ENCODE measurements at regions not wholly inside any gene's neighbourhood (a gene's known extent, or its start where the extent isn't known, plus 50 kb on each side); places are given as distances from the start of the nearest gene placed in this dataset.

DNA sequence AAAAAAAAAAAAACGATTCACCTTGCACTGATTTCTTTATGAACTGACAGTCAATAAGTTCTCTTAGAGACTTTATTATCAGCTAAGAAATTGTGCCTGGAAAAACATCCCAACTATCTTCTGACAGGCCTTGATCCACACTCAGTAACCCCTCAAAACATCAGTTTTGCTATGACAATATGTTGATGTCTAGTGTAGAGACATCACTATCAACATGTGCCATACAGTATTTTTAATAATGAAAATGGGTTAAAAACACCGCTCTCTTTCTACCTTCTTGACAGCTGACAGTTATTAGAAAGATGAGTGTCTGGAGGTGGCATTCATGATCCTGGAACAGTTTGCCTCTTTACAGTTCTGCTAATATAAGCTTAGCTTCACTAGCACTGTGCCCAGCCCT lies 175.8 kb upstream of the TMEM229A start:
- H3K27ac ChIP-seq (ENCODE audit: low read depth, low read length): no peak overlapping the region

DNA sequence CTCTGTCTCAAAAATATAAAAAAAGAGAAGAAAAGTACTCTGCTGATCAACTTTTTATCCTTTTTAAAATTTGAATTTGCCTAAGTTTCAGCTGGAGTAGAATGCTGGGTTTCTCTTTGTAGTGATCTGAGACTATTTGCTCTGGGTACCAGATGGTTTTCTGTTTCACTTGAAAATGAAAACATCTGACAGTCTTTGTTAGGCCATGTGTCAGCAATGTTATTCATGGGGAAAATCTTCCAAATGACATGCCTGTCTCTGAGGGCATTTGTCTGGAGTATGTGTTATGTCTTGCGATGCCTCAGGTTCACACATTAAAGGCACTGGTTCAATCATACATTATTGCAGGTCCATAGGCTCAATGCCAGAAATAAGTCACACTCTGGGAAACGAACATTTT lies 175.3 kb upstream of the TMEM229A start:
- Histone ChIP-seq H3K9ac (ENCODE audit: low read length) (no peak overlapping the region), H3K36me3 (ENCODE audit: low read length) (no peaks in the 10 kb centered on the region), H3K79me2 (ENCODE audit: insufficient read depth, low read length) (no peaks in the 10 kb centered on the region), H3K4me3 (ENCODE audit: insufficient read depth, low read length, poor library complexity, severe bottlenecking) (no peak overlapping the region), H3K9me3 (ENCODE audit: insufficient read depth, low read length) (no peaks in the 10 kb centered on the region), H3K4me2 (ENCODE audit: low read depth, low read length, poor library complexity, severe bottlenecking) (no peak overlapping the region), H3K27me3 (ENCODE audit: low read length) (no peaks in the 10 kb centered on the region), H3F3A (ENCODE audit: insufficient read depth) (no peaks in the 10 kb centered on the region), H4K20me1 (ENCODE audit: low read depth, low read length) (no peaks in the 10 kb centered on the region), H3K9me2 (replicated peaks; ENCODE audit: insufficient read depth, low read length) (no peaks in the 10 kb centered on the region), H2AFZ (ENCODE audit: low read depth, low read length, severe bottlenecking) (no peak overlapping the region), H3K27ac (ENCODE audit: low read depth, low read length) (no peak overlapping the region)
- TF ChIP-seq EZH2phosphoT487 (conservative IDR thresholded peaks at IDR 0.05; ENCODE audit: low read length): no peak
- TF ChIP-seq, protein P1, sequence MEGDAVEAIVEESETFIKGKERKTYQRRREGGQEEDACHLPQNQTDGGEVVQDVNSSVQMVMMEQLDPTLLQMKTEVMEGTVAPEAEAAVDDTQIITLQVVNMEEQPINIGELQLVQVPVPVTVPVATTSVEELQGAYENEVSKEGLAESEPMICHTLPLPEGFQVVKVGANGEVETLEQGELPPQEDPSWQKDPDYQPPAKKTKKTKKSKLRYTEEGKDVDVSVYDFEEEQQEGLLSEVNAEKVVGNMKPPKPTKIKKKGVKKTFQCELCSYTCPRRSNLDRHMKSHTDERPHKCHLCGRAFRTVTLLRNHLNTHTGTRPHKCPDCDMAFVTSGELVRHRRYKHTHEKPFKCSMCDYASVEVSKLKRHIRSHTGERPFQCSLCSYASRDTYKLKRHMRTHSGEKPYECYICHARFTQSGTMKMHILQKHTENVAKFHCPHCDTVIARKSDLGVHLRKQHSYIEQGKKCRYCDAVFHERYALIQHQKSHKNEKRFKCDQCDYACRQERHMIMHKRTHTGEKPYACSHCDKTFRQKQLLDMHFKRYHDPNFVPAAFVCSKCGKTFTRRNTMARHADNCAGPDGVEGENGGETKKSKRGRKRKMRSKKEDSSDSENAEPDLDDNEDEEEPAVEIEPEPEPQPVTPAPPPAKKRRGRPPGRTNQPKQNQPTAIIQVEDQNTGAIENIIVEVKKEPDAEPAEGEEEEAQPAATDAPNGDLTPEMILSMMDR (IDR thresholded peaks at IDR 0.05; ENCODE audit: insufficient read depth, low read length, poor library complexity, severe bottlenecking): no peak

More for the DNA sequence above, 175.8 kb upstream of the TMEM229A start:
- Histone ChIP-seq H3K4me2 (ENCODE audit: low read depth, low read length, poor library complexity, severe bottlenecking) (no peak overlapping the region), H3K9me2 (replicated peaks; ENCODE audit: insufficient read depth, low read length) (no peaks in the 10 kb centered on the region), H2AFZ (ENCODE audit: low read depth, low read length, severe bottlenecking) (no peak overlapping the region), H4K20me1 (ENCODE audit: low read depth, low read length) (no peaks in the 10 kb centered on the region), H3K9me3 (ENCODE audit: insufficient read depth, low read length) (no peaks in the 10 kb centered on the region), H3F3A (ENCODE audit: insufficient read depth) (no peaks in the 10 kb centered on the region), H3K36me3 (ENCODE audit: low read length) (no peaks in the 10 kb centered on the region), H3K27me3 (ENCODE audit: low read length) (no peaks in the 10 kb centered on the region), H3K79me2 (ENCODE audit: insufficient read depth, low read length) (no peaks in the 10 kb centered on the region), H3K9ac (ENCODE audit: low read length) (no peak overlapping the region), H3K4me3 (ENCODE audit: insufficient read depth, low read length, poor library complexity, severe bottlenecking) (no peak overlapping the region)
- TF ChIP-seq, protein P1 (IDR thresholded peaks at IDR 0.05; ENCODE audit: insufficient read depth, low read length, poor library complexity, severe bottlenecking): no peak
- no peak for TF ChIP-seq EZH2phosphoT487 (conservative IDR thresholded peaks at IDR 0.05; ENCODE audit: low read length)

DNA sequence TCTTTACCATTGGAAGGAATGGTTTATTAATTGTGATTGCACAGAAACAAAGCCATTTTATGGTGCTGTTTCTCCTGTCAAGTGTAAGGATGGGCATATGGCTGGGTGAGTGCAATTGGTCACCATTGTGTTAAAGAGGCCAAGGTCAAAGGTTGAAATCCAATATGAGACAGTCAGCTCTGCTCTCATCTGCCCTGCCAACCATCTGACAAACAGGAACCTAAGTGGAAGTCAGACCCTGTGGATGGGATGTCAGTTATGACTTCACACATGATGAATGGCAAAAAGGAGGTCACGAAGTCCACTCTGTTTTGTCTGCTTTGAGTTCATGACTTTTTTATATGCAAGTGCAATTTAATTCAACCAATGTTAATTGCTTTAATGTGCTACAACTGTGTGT lies 172.7 kb upstream of the TMEM229A start:
- no peaks in the 10 kb centered on the region for H3K79me2 ChIP-seq (ENCODE audit: insufficient read depth, low read length)
- H3K9me3 ChIP-seq (ENCODE audit: insufficient read depth, low read length): no peaks in the 10 kb centered on the region
- H3K4me2 ChIP-seq (ENCODE audit: low read depth, low read length, poor library complexity, severe bottlenecking): no peak overlapping the region
- H3K9me2 ChIP-seq (replicated peaks; ENCODE audit: insufficient read depth, low read length): no peaks in the 10 kb centered on the region
- TF ChIP-seq, protein P1 (IDR thresholded peaks at IDR 0.05; ENCODE audit: insufficient read depth, low read length, poor library complexity, severe bottlenecking): no peak
- TF ChIP-seq EZH2phosphoT487 (conservative IDR thresholded peaks at IDR 0.05; ENCODE audit: low read length): no peak
- no peaks in the 10 kb centered on the region for H3K36me3 ChIP-seq (ENCODE audit: low read length)
- H4K20me1 ChIP-seq (ENCODE audit: low read depth, low read length): no peaks in the 10 kb centered on the region
- H2AFZ ChIP-seq (ENCODE audit: low read depth, low read length, severe bottlenecking): no peak overlapping the region
- H3K4me3 ChIP-seq (ENCODE audit: insufficient read depth, low read length, poor library complexity, severe bottlenecking): no peak overlapping the region
- H3K9ac ChIP-seq (ENCODE audit: low read length): no peak overlapping the region
- H3K27me3 ChIP-seq (ENCODE audit: low read length): no peaks in the 10 kb centered on the region
- H3K27ac ChIP-seq (ENCODE audit: low read depth, low read length): no peak overlapping the region
- no peaks in the 10 kb centered on the region for H3F3A ChIP-seq (ENCODE audit: insufficient read depth)

All from SU-DHL-6 (cell line).